ENCODE measurements at regions not wholly inside any gene's neighbourhood (a gene's known extent, or its start where the extent isn't known, plus 50 kb on each side); places are given as distances from the start of the nearest gene placed in this dataset.

GRCh38 chr16:6946106-6946505 is 386.5 kb upstream of the RBFOX1 start:
- TF ChIP-seq, protein P1, sequence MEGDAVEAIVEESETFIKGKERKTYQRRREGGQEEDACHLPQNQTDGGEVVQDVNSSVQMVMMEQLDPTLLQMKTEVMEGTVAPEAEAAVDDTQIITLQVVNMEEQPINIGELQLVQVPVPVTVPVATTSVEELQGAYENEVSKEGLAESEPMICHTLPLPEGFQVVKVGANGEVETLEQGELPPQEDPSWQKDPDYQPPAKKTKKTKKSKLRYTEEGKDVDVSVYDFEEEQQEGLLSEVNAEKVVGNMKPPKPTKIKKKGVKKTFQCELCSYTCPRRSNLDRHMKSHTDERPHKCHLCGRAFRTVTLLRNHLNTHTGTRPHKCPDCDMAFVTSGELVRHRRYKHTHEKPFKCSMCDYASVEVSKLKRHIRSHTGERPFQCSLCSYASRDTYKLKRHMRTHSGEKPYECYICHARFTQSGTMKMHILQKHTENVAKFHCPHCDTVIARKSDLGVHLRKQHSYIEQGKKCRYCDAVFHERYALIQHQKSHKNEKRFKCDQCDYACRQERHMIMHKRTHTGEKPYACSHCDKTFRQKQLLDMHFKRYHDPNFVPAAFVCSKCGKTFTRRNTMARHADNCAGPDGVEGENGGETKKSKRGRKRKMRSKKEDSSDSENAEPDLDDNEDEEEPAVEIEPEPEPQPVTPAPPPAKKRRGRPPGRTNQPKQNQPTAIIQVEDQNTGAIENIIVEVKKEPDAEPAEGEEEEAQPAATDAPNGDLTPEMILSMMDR (IDR thresholded peaks at IDR 0.05; ENCODE audit: low read depth, low read length), result no peak
- TF ChIP-seq EZH2phosphoT487 (IDR thresholded peaks at IDR 0.05; ENCODE audit: low read depth), result no peak
